Spinal cord (tissue), 9 donors: ENCODE measurements at regions not wholly inside any gene's neighbourhood (a gene's known extent, or its start where the extent isn't known, plus 50 kb on each side); places are given as distances from the start of the nearest gene placed in this dataset.

Source experiments
- DNase-seq, 6 donors: peaks; one replicate each; pipeline versions ENCODE4 v3.0.0 to v3.0.0-alpha.2; 2013 to 2015; ENCODE audit warnings: low spot score in 6 of 6, low read depth in 4 of 6
- H3K27ac ChIP-seq: one replicate; pipeline ENCODE4 v1.5.1; 2013; ENCODE audit warnings: low read depth, low read length, control low read depth
- H3K27me3 ChIP-seq: one replicate; pipeline ENCODE4 v1.6.1; 2013; ENCODE audit warnings: low read length; ENCODE audit not compliant: control insufficient read depth, insufficient read depth
- H3K36me3 ChIP-seq: one replicate; pipeline ENCODE4 v1.6.1; 2013; ENCODE audit warnings: low read length; ENCODE audit not compliant: control insufficient read depth, insufficient read depth
- H3K4me1 ChIP-seq: one replicate; pipeline ENCODE4 v1.6.1; 2013; ENCODE audit warnings: low read length; ENCODE audit not compliant: control insufficient read depth, insufficient read depth
- H3K4me3 ChIP-seq: one replicate; pipeline ENCODE4 v1.5.1; 2013; ENCODE audit warnings: low read depth, low read length, control low read depth
- H3K9me3 ChIP-seq: one replicate; pipeline ENCODE4 v1.6.1; 2013; ENCODE audit warnings: low read length; ENCODE audit not compliant: control insufficient read depth, insufficient read depth
- WGBS: methylation state at CpG from one replicate; pipeline ENCODE4 v1.1.5; 2013; ENCODE audit warnings: missing lambda C conversion rate; ENCODE audit not compliant: insufficient coverage; 5-methylcytosine and 5-hydroxymethylcytosine counted together
- donor health status: healthy.

DNA sequence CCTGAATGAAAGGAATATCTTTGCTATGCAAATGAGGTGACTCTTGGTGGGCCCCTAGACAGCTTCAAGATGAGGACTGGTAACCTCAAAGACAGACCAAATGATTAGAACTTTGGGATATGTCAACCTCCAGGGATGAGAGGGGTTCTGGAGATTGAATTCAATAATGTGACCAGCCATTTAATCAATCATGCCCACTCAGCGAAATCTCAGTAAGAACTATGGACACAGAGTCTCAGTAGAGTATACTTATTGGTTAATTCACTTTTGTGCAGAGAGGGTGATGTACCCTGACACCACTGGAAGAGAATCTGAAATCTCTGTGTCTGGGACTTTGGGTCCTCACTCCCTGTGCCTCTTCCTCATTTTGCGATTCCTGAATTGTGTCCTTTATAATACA is 662.8 kb downstream of the OLFM4 start:
- H3K27ac ChIP-seq: no peak overlapping the region
- H3K27me3 ChIP-seq: no peaks in the 10 kb centered on the region
- WGBS: no CpG with 5 or more reads among the region's 2 CpGs
- no peaks in the 10 kb centered on the region for H3K36me3 ChIP-seq
- no peaks in the 10 kb centered on the region for H3K9me3 ChIP-seq
- no peaks in the 10 kb centered on the region for H3K4me1 ChIP-seq
- DNase-seq: no peak
- H3K4me3 ChIP-seq: no peak overlapping the region

DNA sequence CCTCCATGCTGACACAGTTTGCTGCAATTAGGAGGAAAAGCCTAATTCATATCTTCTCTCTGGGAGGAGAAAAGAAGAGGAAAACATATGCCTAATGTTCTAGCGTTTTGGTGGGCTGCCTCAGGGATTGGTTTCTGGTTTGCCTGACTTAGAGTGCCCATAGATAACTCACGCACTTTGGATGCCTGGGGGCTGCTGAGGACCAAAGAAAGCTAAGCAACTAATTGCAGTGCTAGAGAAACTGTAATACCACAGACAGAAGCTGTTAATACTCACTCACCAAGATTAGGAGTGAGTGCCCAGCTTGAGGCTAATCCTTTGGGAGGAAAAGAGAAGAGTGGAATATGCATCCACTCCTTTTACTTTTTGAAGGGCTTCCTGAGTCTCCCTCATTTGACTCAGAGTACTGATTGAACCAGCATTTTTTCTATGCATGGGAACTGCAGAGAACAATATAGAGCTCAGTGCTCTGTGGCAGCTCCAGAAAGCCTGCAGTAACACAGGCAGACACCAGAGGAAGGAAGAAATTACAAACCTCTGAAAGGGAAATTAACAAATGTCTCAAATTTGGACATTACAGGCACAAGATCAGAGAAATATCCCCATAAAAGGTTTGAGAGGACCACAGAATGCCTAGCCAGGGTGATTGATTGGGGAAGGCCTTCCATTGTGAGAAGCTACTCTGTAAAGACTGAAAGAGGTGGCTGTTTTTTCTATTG is 666.4 kb downstream of the OLFM4 start:
- 40% methylated on average over 1 of the region's 2 CpGs for WGBS
- Histone ChIP-seq H3K27me3 (no peaks in the 10 kb centered on the region), H3K9me3 (peaks cover 7% of the 10 kb centered on the region), H3K36me3 (no peaks in the 10 kb centered on the region), H3K27ac (no peak overlapping the region), H3K4me3 (no peak overlapping the region), H3K4me1 (no peaks in the 10 kb centered on the region)
- DNase-seq: peak in 2 of 6 donors; percentile 22 to 29

DNA sequence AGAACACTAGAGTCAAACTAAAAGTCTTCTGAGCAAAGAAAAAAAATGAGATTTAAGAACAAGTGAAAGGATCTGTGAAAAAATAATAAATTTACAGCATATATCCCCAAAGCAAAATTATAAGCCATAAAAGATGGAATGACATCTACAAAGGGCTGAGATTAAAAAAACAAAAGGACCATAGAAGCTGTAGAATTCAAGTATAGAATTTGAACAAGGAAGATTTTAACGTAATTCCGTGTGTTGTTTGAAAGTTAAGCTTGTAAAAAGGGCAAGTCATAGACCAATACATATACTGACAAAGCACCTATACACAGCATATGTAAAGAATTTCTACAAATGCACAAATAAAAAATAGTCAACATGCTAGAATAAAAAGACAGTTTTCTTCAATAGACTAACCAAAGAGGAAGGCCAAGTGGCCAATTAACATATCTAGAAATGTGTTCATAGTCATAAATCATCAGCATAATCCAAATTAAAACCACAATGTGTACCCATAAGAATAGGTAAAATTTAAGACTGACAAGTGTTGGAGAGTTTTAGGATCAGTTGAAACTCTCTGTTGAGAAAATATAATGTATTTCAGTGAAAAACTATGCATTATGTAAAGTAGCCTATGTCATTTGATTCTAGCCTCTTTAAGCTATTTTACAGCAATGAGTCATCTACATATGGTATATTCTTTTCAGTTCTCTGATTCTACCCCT is 674.9 kb downstream of the OLFM4 start:
- DNase-seq: no peak
- Histone ChIP-seq H3K4me3 (no peak overlapping the region), H3K27me3 (no peaks in the 10 kb centered on the region), H3K9me3 (peaks cover under 1% of the 10 kb centered on the region), H3K4me1 (no peaks in the 10 kb centered on the region), H3K27ac (no peak overlapping the region), H3K36me3 (no peaks in the 10 kb centered on the region)
- whole genome bisulfite sequencing: no CpG with 5 or more reads among the region's 2 CpGs

DNA sequence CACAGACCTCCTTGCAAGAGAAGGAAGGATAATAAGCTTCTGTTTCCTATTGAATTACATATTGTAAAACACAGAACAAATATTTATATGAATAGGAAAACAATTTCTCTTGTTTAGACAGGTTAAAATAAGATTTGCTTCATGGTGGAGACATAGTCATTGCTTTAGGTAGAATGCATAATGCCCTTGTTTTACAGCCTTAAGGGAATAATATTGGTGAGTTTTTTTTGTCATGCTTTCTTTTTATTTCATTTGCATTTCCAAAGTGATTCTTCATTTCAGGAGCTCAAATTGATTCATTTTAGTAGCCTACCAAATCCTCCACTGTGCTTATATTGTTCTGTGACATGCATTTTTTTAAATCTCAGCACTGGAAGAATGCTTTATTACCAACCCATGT is 690.7 kb downstream of the OLFM4 start:
- DNase-seq: peak in 1 of 6 donors; percentile 26
- Histone ChIP-seq H3K27me3 (no peaks in the 10 kb centered on the region), H3K27ac (no peak overlapping the region), H3K9me3 (peaks cover 7% of the 10 kb centered on the region), H3K4me1 (no peaks in the 10 kb centered on the region), H3K36me3 (no peaks in the 10 kb centered on the region), H3K4me3 (no peak overlapping the region)

DNA sequence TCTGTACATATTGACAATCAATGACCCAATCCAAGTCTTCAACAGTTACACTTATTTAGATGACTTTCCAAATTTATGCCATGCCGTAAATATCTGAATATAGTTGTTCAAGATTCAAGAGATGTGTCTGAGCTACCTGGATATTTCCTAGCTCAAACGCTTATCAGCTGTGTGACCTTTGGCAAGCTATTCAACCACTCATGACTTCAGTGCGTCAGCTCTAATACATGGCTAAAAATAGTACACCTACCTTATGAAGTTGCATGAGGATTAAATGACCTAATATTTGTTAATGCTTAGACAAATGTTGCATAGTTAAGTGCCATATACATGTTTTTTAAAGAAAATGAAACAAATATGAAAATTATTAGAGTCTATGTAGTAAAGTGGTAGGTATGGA is 704.1 kb downstream of the OLFM4 start:
- no peak for DNase-seq
- no peaks in the 10 kb centered on the region for H3K9me3 ChIP-seq

DNA sequence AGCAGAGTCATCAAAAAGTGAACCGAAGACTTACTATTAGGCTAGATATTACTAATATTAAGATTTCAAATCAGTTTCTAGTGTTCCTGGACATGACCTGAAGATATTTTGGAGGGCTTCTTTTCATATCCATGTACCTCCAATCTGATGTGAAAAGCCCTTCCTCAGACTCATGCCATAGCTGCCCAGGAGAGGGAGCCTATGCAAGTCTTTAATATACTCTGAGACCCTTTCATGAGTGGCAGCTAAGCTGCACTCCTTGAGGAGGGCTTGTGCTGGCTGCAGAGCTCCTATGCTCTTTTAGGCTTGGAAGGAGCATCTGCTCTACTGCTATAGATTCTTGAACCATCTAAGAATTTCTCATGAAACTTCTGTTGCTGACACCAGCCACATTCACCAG is 715.3 kb downstream of the OLFM4 start:
- WGBS: no CpG with 5 or more reads among the region's 1 CpG

More for the DNA sequence above, 704.1 kb downstream of the OLFM4 start:
- no CpG with 5 or more reads among the region's 3 CpGs for WGBS
- Histone ChIP-seq H3K4me1 (no peaks in the 10 kb centered on the region), H3K36me3 (no peaks in the 10 kb centered on the region), H3K27ac (no peak overlapping the region), H3K27me3 (no peaks in the 10 kb centered on the region), H3K4me3 (no peak overlapping the region)

DNA sequence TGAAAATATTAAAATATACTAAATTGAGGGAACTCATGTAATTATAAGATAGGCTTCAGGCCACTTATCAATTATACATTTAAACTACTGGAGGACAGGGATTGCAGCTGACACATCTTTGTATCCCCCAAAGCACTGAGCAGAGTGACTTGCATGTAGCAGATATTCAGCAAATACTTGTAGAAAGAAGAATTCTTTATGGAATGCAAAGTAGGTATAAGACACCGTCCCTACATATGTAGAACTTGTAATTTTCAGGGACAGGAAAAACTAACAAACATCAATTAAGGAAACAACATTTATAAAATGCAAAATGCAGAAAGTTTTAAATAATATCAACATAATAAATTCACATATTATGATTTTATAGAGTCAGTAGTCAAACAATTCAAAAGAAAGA is 719.2 kb downstream of the OLFM4 start:
- H3K36me3 ChIP-seq: no peaks in the 10 kb centered on the region
- WGBS: no CpG with 5 or more reads among the region's 1 CpG
- no peak for DNase-seq
- no peak overlapping the region for H3K4me3 ChIP-seq
- H3K27ac ChIP-seq: no peak overlapping the region
- no peaks in the 10 kb centered on the region for H3K4me1 ChIP-seq
- no peaks in the 10 kb centered on the region for H3K9me3 ChIP-seq
- no peaks in the 10 kb centered on the region for H3K27me3 ChIP-seq

More for the DNA sequence above, 715.3 kb downstream of the OLFM4 start:
- no peaks in the 10 kb centered on the region for H3K27me3 ChIP-seq
- no peaks in the 10 kb centered on the region for H3K4me1 ChIP-seq
- H3K36me3 ChIP-seq: no peaks in the 10 kb centered on the region
- no peaks in the 10 kb centered on the region for H3K9me3 ChIP-seq
- no peak for DNase-seq
- no peak overlapping the region for H3K4me3 ChIP-seq
- no peak overlapping the region for H3K27ac ChIP-seq

DNA sequence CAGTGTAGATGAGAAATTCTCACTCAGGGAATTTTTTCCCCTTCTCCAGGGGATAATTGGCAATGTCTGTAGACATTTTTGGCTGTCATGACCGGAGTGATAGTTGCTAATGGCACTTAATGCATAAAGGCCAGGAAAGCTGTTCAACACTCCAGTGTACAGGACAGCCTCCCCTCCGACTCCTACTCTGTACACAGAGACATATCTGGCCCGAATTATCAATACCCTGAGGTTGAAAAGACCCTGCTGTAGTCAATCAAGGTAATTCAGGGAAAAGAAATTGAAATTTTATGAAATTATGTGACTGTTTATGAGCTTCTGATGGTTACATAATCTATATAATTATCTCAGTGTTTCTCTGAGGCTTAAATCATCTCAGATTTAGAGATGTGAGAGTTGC is 720.7 kb downstream of the OLFM4 start:
- no CpG with 5 or more reads among the region's 3 CpGs for WGBS
- Histone ChIP-seq H3K27me3 (no peaks in the 10 kb centered on the region), H3K4me3 (no peak overlapping the region), H3K36me3 (no peaks in the 10 kb centered on the region), H3K27ac (no peak overlapping the region), H3K4me1 (no peaks in the 10 kb centered on the region), H3K9me3 (no peaks in the 10 kb centered on the region)
- no peak for DNase-seq

DNA sequence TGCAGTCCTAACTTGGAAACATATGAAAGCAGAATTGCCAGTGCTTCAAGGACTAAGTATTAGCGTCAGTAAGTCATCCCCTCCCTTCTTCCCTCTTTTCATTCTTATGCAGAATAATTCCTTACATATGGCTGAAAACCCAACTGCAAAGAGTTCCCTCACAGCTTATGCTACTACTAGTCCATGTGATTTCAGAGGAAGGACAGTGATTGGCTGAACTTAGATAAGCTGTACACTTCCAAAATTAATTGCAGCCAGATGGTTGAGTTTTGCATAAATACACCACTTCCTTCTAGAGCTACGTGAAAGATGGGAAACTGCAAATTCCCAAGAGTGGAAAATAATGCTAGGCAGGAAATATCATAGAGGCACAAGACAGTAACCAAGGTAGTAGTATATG is 730.4 kb downstream of the OLFM4 start:
- Histone ChIP-seq H3K4me1 (no peaks in the 10 kb centered on the region), H3K36me3 (no peaks in the 10 kb centered on the region), H3K4me3 (no peak overlapping the region), H3K27ac (no peak overlapping the region), H3K9me3 (no peaks in the 10 kb centered on the region), H3K27me3 (no peaks in the 10 kb centered on the region)
- peak in 1 of 6 donors; percentile 82 for DNase-seq
- WGBS: no CpG with 5 or more reads among the region's 2 CpGs

DNA sequence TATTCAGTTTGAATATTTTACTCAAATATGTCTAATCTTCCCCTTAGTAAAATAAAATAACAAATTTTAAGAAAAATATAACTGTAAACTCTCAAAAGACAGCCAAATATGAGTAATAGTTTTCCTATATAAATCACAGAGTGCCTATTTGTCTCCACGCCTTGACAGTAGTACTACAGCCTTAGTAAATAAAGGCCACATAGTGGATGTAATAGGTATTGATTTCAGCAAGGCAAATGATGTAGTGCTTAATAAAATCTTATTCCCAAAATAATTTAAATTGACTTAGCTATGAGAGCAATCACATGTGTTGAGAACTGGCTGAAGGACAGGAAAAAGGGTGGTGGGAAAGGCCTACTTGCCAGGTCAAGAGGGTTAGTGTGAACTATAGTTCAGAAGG is 747.2 kb downstream of the OLFM4 start:
- Histone ChIP-seq H3K27me3 (no peaks in the 10 kb centered on the region), H3K4me3 (no peak overlapping the region), H3K36me3 (no peaks in the 10 kb centered on the region), H3K9me3 (no peaks in the 10 kb centered on the region), H3K4me1 (no peaks in the 10 kb centered on the region), H3K27ac (no peak overlapping the region)
- no peak for DNase-seq
- no CpG with 5 or more reads among the region's 1 CpG for WGBS
